Fibroblast of the aortic adventitia (primary cell): ENCODE measurements at regions not wholly inside any gene's neighbourhood (a gene's known extent, or its start where the extent isn't known, plus 50 kb on each side); places are given as distances from the start of the nearest gene placed in this dataset.
"Not testable (repeated sequence)": the region's sequence is repeated elsewhere in the genome, so short reads cannot be mapped to it uniquely, and the experiment has no call there.

ENCODE experiments used
- DNase-seq: peaks from one replicate; pipeline ENCODE4 v3.0.0-alpha.2; 2010; ENCODE audit warnings: low read depth
- H3K4me3 ChIP-seq: 2 replicates; pipeline ENCODE4 v1.5.1; 2011; ENCODE audit warnings: low read depth, mild to moderate bottlenecking, control low read depth, low read length, moderate library complexity
- CTCF ChIP-seq: IDR thresholded peaks from 2 replicates; pipeline ENCODE4 v1.5.1; 2011; ENCODE audit warnings: mild to moderate bottlenecking, low read length, control low read depth, inconsistent platforms; ENCODE audit not compliant: insufficient read depth

- no peak overlapping the region for H3K4me3 ChIP-seq
- TF ChIP-seq CTCF = no peak
- DNase-seq = no peak
Measured at GRCh38 chr10:9560976-9561375, 1456.7 kb upstream of the CELF2 start.

- H3K4me3 ChIP-seq = no peak overlapping the region
- no peak for DNase-seq
- no peak for TF ChIP-seq CTCF
Measured at GRCh38 chr10:9561821-9562505, 1455.7 kb upstream of the CELF2 start.

- DNase-seq = no peak
- TF ChIP-seq CTCF = no peak
- no peak overlapping the region for H3K4me3 ChIP-seq
Measured at GRCh38 chr10:9577746-9578145, 1439.9 kb upstream of the CELF2 start.

GRCh38 chr10:9579110-9579705 is 1438.5 kb upstream of the CELF2 start:
- DNase-seq = no peak
- H3K4me3 ChIP-seq = no peak overlapping the region
- no peak for TF ChIP-seq CTCF

- not testable (repeated sequence) for DNase-seq, H3K4me3 ChIP-seq
Measured at GRCh38 chr10:9582803-9583202, 1434.9 kb upstream of the CELF2 start.

- no peak for DNase-seq
- TF ChIP-seq CTCF = no peak
- H3K4me3 ChIP-seq = no peak overlapping the region
Measured at GRCh38 chr10:9596368-9596920, 1421.2 kb upstream of the CELF2 start.

GRCh38 chr10:9602998-9603397 is 1414.7 kb upstream of the CELF2 start:
- DNase-seq = no peak
- TF ChIP-seq CTCF = no peak
- no peak overlapping the region for H3K4me3 ChIP-seq
